ENCODE measurements at regions not wholly inside any gene's neighbourhood (a gene's known extent, or its start where the extent isn't known, plus 50 kb on each side); places are given as distances from the start of the nearest gene placed in this dataset.
"Not testable (repeated sequence)": the region's sequence is repeated elsewhere in the genome, so short reads cannot be mapped to it uniquely, and the experiment has no call there.

- Histone ChIP-seq H3K27me3 (peaks cover 8% of the 10 kb centered on the region), H3K4me1 (no peaks in the 10 kb centered on the region), H3K4me3 (no peak overlapping the region), H3K9me3 (no peaks in the 10 kb centered on the region), H3K36me3 (no peaks in the 10 kb centered on the region), H3K27ac (no peak overlapping the region)
- DNase-seq (ENCODE audit: low spot score in 2 of 2) = no peak
- 84% methylated on average over 3 of the region's 3 CpGs for WGBS
- no peak for TF ChIP-seq POLR2A (IDR thresholded peaks at IDR 0.05)
- TF ChIP-seq POLR2AphosphoS5 (IDR thresholded peaks at IDR 0.05) = no peak
- TF ChIP-seq EP300 (IDR thresholded peaks at IDR 0.05) = no peak
- no peak for TF ChIP-seq CTCF (IDR thresholded peaks at IDR 0.05)
Observed at GRCh38 chr14:106222731-106223130, 696.3 kb downstream of the TMEM121 start.

GRCh38 chr14:106227793-106228192 is 701.4 kb downstream of the TMEM121 start:
- TF ChIP-seq POLR2AphosphoS5 (IDR thresholded peaks at IDR 0.05) = no peak
- TF ChIP-seq POLR2A (IDR thresholded peaks at IDR 0.05) = no peak
- TF ChIP-seq EP300 (IDR thresholded peaks at IDR 0.05) = no peak
- TF ChIP-seq CTCF (IDR thresholded peaks at IDR 0.05) = no peak

GRCh38 chr14:106228541-106229158 is 702.3 kb downstream of the TMEM121 start:
- no peak for DNase-seq (ENCODE audit: low spot score in 2 of 2)
- no peaks in the 10 kb centered on the region for H3K9me3 ChIP-seq

More at GRCh38 chr14:106227793-106228192, 701.4 kb downstream of the TMEM121 start:
- Histone ChIP-seq H3K27ac (no peak overlapping the region), H3K4me1 (no peaks in the 10 kb centered on the region), H3K9me3 (no peaks in the 10 kb centered on the region), H3K4me3 (no peak overlapping the region), H3K27me3 (no peaks in the 10 kb centered on the region), H3K36me3 (no peaks in the 10 kb centered on the region)
- 67% methylated on average over 10 of the region's 10 CpGs for WGBS
- DNase-seq (ENCODE audit: low spot score in 2 of 2) = no peak

GRCh38 chr14:106230071-106230470 is 703.7 kb downstream of the TMEM121 start:
- no peak overlapping the region for H3K4me3 ChIP-seq
- no peak overlapping the region for H3K27ac ChIP-seq
- no peak for TF ChIP-seq CTCF (IDR thresholded peaks at IDR 0.05)
- no peak for TF ChIP-seq POLR2A (IDR thresholded peaks at IDR 0.05)
- TF ChIP-seq EP300 (IDR thresholded peaks at IDR 0.05) = no peak
- TF ChIP-seq POLR2AphosphoS5 (IDR thresholded peaks at IDR 0.05) = no peak
- no peaks in the 10 kb centered on the region for H3K9me3 ChIP-seq
- 42% methylated on average over 2 of the region's 2 CpGs for WGBS
- no peaks in the 10 kb centered on the region for H3K27me3 ChIP-seq
- no peak for DNase-seq (ENCODE audit: low spot score in 2 of 2)
- H3K36me3 ChIP-seq = no peaks in the 10 kb centered on the region
- no peaks in the 10 kb centered on the region for H3K4me1 ChIP-seq

More at GRCh38 chr14:106228541-106229158, 702.3 kb downstream of the TMEM121 start:
- Histone ChIP-seq H3K27me3 (no peaks in the 10 kb centered on the region), H3K36me3 (no peaks in the 10 kb centered on the region), H3K27ac (no peak overlapping the region), H3K4me3 (no peak overlapping the region), H3K4me1 (no peaks in the 10 kb centered on the region)
- 73% methylated on average over 5 of the region's 6 CpGs for WGBS
- no peak for TF ChIP-seq POLR2A (IDR thresholded peaks at IDR 0.05)

- not testable (repeated sequence) for H3K27ac ChIP-seq
- 33% methylated on average over 3 of the region's 3 CpGs for WGBS
Observed at GRCh38 chr14:106233191-106233590, 706.8 kb downstream of the TMEM121 start.

GRCh38 chr14:106234525-106235254 is 708.3 kb downstream of the TMEM121 start:
- H3K4me1 ChIP-seq; H3K27ac ChIP-seq; H3K36me3 ChIP-seq; DNase-seq (ENCODE audit: low spot score in 2 of 2); H3K9me3 ChIP-seq; H3K4me3 ChIP-seq; H3K27me3 ChIP-seq: not testable (repeated sequence)
- 52% methylated on average over 12 of the region's 17 CpGs for WGBS
- TF ChIP-seq CTCF (IDR thresholded peaks at IDR 0.05) = peak in 1 of 2 donors; percentile 27

More at GRCh38 chr14:106233191-106233590, 706.8 kb downstream of the TMEM121 start:
- not testable (repeated sequence) for H3K4me1 ChIP-seq; H3K4me3 ChIP-seq; DNase-seq (ENCODE audit: low spot score in 2 of 2); H3K36me3 ChIP-seq; H3K27me3 ChIP-seq; H3K9me3 ChIP-seq
